ENCODE measurements at regions not wholly inside any gene's neighbourhood (a gene's known extent, or its start where the extent isn't known, plus 50 kb on each side); places are given as distances from the start of the nearest gene placed in this dataset.

DNA sequence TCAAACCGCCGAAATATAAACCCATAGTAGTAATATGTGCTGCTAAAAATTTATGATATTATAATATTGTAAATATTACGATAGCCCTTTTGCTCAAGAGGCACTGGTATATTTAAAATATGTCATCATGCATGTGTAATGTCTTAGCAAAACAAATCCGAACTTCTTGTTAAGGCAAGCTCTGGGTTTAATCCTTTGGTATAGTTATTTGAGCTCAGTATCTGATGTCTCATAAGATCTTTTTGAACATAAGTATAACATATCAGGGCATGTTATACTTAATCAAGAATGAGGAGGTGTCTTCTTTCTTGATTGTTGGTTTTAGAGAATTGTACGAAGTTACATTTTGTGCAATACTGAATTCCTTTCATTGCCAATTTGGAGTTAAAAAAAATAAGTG lies 154.1 kb upstream of the CBLB start:
- Histone ChIP-seq H3K9me3 (no peaks in the 10 kb centered on the region), H3K4me1 (no peaks in the 10 kb centered on the region), H3K4me3 (no peak overlapping the region), H3K27ac (no peak overlapping the region), H3K27me3 (no peaks in the 10 kb centered on the region), H3K36me3 (no peaks in the 10 kb centered on the region)
- in situ Hi-C loops (cut with MboI; ENCODE audit: low sequenced_read_pairs in 4 of 4) (no loop called here), intact Hi-C loops (cut with DNase I; ENCODE audit: low total_unique reads) (no loop called here)
- no peak for DNase-seq
- TF ChIP-seq, protein P1, sequence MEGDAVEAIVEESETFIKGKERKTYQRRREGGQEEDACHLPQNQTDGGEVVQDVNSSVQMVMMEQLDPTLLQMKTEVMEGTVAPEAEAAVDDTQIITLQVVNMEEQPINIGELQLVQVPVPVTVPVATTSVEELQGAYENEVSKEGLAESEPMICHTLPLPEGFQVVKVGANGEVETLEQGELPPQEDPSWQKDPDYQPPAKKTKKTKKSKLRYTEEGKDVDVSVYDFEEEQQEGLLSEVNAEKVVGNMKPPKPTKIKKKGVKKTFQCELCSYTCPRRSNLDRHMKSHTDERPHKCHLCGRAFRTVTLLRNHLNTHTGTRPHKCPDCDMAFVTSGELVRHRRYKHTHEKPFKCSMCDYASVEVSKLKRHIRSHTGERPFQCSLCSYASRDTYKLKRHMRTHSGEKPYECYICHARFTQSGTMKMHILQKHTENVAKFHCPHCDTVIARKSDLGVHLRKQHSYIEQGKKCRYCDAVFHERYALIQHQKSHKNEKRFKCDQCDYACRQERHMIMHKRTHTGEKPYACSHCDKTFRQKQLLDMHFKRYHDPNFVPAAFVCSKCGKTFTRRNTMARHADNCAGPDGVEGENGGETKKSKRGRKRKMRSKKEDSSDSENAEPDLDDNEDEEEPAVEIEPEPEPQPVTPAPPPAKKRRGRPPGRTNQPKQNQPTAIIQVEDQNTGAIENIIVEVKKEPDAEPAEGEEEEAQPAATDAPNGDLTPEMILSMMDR (IDR thresholded peaks at IDR 0.05 in 4 of 5, conservative IDR thresholded peaks at IDR 0.05 in 1 of 5): no peak
- no peak for TF ChIP-seq POLR2A (IDR thresholded peaks at IDR 0.05)
- ATAC-seq: no peak

DNA sequence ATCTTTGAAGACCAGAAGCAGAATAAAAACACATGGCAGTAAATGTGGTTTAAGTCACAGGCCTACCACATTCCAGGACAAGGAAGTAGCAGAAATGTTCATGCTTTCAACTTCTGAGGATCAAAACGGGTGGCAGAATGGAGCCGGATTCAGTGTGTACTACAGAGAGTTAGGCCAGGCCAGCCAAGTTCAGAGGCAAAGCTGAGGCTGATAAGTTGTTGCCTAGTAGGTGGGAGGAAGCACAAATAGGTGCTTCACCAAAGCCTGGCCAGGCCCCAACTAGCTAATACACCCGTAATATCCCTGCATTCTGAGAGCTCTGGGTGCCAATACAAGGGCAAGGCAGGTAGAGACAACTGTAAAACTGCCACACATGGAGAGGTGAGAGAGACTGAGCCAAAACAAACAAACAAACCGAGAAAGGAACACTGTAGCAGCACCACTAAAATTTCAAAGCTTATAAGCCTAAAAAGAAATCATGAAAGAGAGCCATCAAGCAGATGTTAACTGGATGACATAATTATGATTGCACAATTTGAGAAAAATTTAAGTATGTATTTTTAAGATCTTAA lies 156.4 kb upstream of the CBLB start:
- H3K27ac ChIP-seq: peak overlapping the region in 2 of 4 donors; percentile 29 to 36
- no peaks in the 10 kb centered on the region for H3K9me3 ChIP-seq
- no peaks in the 10 kb centered on the region for H3K4me1 ChIP-seq
- no peak overlapping the region for H3K4me3 ChIP-seq
- no peaks in the 10 kb centered on the region for H3K36me3 ChIP-seq
- intact Hi-C loops (cut with DNase I; ENCODE audit: low total_unique reads): no loop called here
- H3K27me3 ChIP-seq: no peaks in the 10 kb centered on the region
- in situ Hi-C loops (cut with MboI; ENCODE audit: low sequenced_read_pairs in 4 of 4): no loop called here
- ATAC-seq: no peak
- DNase-seq: no peak
- no peak for TF ChIP-seq POLR2A (IDR thresholded peaks at IDR 0.05)
- TF ChIP-seq, protein P1 (IDR thresholded peaks at IDR 0.05 in 4 of 5, conservative IDR thresholded peaks at IDR 0.05 in 1 of 5): no peak

DNA sequence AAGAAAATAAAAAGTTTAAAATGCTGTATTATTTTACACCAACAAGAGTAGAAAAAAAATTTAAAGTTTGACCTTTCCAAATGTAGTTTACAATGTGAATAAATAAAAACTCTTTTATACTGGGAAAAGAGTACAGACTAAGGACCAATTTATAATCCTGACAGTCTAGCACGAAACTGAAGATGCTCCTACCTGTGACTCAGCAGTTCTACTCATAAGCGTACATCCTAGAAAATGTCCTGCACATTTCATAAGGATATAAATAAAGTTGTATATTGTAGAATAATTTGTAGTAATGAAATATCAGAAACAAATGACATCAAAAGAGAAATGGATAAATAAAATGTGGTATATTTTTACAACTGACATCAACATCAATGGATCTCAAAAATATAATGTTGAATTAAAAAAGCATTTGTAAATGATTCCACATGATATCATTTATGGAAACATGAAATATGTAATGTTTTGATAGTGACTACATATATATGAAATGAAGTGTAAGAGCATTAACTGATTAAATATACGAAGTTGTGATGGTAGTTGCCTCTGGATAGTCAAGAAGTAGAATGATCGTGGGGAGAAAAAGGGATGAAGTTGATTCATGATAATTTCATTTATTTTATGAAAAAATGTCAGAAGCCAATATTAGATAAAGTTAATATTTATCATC lies 161.3 kb upstream of the CBLB start:
- H3K36me3 ChIP-seq: no peaks in the 10 kb centered on the region
- no peak overlapping the region for H3K27ac ChIP-seq
- intact Hi-C loops (cut with DNase I; ENCODE audit: low total_unique reads): no loop called here
- no peaks in the 10 kb centered on the region for H3K4me1 ChIP-seq
- DNase-seq (no peak), ATAC-seq (no peak)
- no peak overlapping the region for H3K4me3 ChIP-seq
- H3K9me3 ChIP-seq: no peaks in the 10 kb centered on the region
- TF ChIP-seq, protein P1 (IDR thresholded peaks at IDR 0.05 in 4 of 5, conservative IDR thresholded peaks at IDR 0.05 in 1 of 5): no peak
- TF ChIP-seq POLR2A (IDR thresholded peaks at IDR 0.05): no peak
- no peaks in the 10 kb centered on the region for H3K27me3 ChIP-seq
- in situ Hi-C loops (cut with MboI; ENCODE audit: low sequenced_read_pairs in 4 of 4): no loop called here

DNA sequence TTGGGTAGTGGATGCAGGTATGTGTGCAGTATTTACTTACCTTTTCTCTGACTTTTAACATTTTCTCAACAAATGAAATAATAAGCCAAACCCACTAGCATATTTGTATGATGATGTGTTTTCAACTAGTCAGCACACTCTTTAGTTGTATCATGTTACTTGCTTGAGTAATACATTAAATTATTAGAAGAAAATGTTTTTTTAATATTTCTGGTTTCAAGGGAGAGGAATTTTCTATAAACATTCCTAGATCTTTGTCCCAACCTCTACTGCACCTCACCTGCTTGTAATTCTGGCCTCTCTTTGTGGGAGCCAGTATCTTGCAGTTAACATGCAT lies 161.8 kb upstream of the CBLB start:
- H3K4me1 ChIP-seq: no peaks in the 10 kb centered on the region
- no peaks in the 10 kb centered on the region for H3K9me3 ChIP-seq
- H3K36me3 ChIP-seq: no peaks in the 10 kb centered on the region
- intact Hi-C loops (cut with DNase I; ENCODE audit: low total_unique reads): no loop called here
- ATAC-seq (no peak), DNase-seq (no peak)
- H3K4me3 ChIP-seq: no peak overlapping the region
- H3K27ac ChIP-seq: no peak overlapping the region
- TF ChIP-seq, protein P1 (IDR thresholded peaks at IDR 0.05 in 4 of 5, conservative IDR thresholded peaks at IDR 0.05 in 1 of 5): no peak
- TF ChIP-seq POLR2A (IDR thresholded peaks at IDR 0.05): no peak
- no peaks in the 10 kb centered on the region for H3K27me3 ChIP-seq
- in situ Hi-C loops (cut with MboI; ENCODE audit: low sequenced_read_pairs in 4 of 4): no loop called here

DNA sequence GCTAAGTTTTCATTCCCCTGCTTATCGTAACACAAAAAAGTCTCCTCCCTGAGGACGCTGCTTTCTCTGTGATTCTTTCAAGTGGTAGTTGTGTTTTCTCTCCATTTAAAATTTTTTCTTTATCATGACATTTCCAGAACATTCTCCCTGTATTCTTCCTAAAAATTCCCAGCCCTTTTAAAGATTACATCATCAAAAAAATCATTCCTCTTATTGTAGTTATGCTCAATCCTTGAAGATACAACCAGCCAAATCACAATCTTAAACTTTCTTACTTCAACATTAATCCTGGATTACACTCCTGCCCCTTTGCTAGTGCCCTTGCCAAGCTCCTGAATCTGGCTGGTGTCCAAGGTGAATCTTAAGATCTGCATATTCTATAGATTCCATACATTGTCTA lies 163.7 kb upstream of the CBLB start:
- intact Hi-C loops (cut with DNase I; ENCODE audit: low total_unique reads) (no loop called here), in situ Hi-C loops (cut with MboI; ENCODE audit: low sequenced_read_pairs in 4 of 4) (no loop called here)
- Histone ChIP-seq H3K4me1 (no peaks in the 10 kb centered on the region), H3K36me3 (no peaks in the 10 kb centered on the region), H3K4me3 (no peak overlapping the region), H3K27me3 (no peaks in the 10 kb centered on the region), H3K27ac (no peak overlapping the region), H3K9me3 (no peaks in the 10 kb centered on the region)
- DNase-seq (no peak), ATAC-seq (no peak)
- TF ChIP-seq POLR2A (IDR thresholded peaks at IDR 0.05): no peak
- TF ChIP-seq, protein P1 (IDR thresholded peaks at IDR 0.05 in 4 of 5, conservative IDR thresholded peaks at IDR 0.05 in 1 of 5): no peak
